ELR (cell line): ENCODE measurements at regions not wholly inside any gene's neighbourhood (a gene's known extent, or its start where the extent isn't known, plus 50 kb on each side); places are given as distances from the start of the nearest gene placed in this dataset.

ENCODE experiments used
- DNase-seq: peaks from one replicate; pipeline ENCODE4 v3.0.0-alpha.2; 2015; ENCODE audit warnings: low read depth

DNA sequence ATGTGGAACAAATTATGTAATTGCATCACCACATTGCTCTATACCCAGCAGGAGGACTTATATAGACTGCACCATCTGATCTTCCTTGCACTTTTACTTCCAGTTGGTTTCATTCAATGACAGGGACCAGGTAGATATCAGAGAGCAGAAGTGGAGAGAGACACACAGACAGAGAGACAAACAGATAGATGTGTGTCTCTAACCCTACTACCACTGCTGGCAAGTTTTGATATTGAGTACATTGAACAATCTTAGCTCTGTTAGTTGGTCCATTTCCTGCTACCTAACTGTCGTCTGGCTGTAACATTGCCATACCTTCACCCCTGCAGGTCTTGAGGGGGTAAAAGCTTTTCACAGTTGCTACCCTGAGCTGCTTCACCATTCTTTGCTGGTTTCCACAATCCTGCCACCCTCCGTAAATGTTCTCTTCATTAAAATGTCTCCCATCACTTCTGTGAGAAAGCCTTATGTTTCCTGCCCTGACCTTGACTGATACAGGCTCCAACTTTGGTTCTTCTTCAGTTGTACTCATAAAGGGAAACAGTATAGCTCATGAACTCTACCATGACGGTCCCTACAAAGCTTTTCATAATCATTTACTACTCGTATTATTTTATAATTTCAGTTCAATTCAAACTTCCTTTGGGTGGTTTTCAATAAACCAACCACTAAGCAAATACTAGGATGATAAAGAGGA is 62.3 kb upstream of the ITGA4 start:
- DNase-seq: no peak

DNA sequence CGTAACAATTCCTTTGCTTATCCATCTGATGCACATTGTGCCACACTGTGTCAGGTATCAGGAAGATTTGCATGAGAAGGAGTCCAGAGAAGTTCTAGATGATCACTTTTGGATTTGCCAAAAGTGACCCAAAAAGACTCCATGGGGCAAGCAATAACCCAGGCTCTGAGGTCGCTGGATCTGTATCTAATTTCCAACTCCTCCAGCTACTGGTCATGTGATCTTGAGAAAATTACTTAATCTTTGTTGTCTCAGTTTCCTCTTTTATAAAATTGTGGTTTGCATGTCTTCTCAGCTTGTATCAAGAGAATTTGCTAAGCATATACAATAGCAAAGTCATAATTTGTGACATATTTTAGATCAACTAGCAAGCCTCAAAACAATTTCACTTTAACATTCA is 61.3 kb upstream of the ITGA4 start:
- no peak for DNase-seq

DNA sequence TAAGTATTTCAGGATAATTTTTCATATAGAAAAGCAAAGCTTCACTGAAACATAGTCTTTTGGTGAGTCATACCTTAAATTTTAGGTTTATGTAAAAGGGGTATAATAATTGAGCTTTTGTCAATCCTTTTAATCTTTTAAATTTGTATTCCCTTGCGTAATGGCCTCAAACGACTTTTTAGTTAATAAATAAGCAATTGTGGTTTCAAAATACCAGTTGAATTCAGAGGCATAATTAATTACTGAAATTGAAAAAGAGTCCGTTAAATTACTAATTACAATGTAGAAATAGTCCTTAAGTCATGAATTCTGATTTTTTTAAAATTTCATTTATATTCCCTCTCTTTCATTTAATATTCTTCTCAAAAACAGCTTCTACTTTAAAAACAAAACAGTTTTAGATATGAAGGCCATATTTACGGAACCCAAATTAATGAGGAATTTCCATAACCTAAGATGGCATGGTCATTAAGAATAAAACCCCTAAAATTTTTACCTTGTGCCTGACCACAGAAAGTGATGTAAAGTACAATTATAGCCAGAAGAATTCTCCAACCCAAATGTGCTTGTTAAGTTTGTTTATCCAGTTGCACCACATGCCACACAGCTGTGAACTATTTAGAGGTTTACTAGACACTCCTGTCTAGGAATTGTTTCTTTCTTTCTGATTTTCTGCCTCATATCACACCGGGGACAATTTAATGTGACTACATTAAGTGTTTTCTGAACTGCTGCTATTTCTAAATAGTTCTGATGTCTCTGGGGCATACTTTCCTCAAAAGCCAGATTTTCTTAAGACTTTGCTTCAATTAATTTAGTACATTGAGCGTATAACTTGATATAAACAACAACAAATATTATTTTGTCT is 60.7 kb upstream of the ITGA4 start:
- DNase-seq: no peak

DNA sequence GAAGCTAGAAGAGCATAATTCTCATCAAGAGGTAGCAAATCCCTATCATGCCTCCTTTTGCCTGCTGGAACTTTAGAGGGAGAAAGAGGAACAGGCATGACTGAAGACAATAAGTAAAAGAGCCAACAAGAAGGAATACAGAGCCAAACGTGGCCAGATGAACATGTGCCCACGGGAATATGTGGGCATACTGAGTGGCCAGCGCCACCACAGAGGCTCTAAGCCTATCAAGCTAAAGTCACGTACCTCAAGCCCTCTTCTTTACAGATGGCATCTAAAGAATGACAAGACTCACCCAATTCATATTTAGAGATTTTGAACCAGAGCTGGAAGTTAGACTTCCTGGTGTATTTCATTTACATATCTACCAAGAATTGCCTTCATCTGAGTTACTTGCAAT is 59.9 kb upstream of the ITGA4 start:
- DNase-seq: no peak

DNA sequence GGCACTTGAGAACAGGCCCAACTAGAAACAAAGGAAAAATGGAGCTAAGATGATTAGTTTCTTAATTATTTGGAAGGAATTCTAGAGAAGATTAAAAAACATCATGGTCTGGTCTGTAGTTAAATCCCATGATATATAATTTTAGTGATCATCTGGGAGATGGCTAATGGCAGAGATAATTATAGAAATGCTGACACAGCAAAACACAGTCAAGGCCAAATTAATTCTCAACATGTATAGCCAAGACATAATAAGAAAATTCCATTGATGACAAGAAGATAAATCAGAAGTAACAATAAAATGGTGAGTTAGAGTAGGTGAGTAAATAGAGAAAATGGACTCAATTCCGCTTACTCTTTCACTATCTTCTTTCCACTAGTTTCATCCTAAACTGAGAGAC is 59.2 kb upstream of the ITGA4 start:
- no peak for DNase-seq

DNA sequence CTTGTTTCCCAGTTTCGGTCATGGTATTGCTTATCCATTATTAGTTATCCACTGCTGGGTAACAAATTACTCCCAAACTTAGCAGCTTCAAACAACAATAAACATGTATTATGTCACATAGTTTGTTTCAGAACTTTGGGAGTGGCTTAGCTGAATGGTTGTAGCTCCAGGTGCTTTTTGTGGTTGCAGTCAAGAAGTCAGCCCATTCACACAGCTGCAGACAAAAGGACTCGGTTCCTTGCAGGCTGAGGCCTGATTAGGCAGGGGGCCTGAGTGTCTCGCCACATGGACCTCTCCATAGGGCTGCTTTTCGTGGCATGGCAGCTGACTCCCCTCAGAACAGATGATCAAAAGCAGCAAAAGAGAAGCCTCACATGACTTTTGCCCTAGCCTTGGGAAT is 58.2 kb upstream of the ITGA4 start:
- no peak for DNase-seq

DNA sequence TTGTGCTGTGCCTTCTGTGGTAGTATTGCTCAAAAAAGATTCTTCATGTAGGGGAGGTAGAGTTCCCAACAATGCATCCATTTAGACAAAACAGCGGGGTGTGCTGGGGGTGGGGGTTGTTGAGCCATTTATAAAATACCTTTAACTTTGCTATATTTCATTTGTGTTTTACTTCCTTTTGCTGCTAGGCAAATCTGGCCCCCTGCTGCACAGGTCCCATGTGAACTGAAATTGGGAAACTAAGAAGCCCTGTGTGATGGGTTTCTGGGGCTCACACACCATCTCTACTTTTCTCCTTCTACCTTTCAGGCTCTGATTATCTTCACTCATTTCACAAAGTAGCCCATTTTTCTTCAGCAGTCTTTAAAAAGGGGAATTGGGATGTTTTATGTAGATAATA is 52.7 kb upstream of the ITGA4 start:
- DNase-seq: no peak

DNA sequence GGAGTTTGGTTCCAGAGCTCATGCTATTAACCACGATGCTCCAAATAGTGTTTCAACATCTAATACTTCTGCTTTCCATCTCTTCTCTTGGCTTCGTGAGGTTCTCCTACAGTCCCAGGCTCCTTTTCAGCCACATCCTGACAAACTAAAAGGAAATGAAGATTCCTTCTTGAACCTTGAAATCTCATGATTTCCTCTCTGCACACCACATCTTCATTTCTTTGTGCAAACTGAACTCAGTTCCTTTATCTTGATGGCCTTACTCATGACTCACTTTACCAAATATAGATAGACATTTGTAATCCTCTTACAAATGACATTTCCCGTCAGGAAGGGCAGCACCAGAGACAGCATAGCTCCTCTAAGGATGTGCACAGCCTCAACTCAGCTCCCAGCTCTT is 50.0 kb upstream of the ITGA4 start:
- DNase-seq: no peak
